CD4-positive, alpha-beta T cell treated with Interleukin-1 beta for 1 hour (primary cell): ENCODE measurements at regions not wholly inside any gene's neighbourhood (a gene's known extent, or its start where the extent isn't known, plus 50 kb on each side); places are given as distances from the start of the nearest gene placed in this dataset.
A peak's percentile ranks its signal among the peaks of the same experiment; 100 is the strongest.

Experiments
- DNase-seq, 2 donors: peaks; one replicate each; pipeline ENCODE4 v3.0.0-alpha.2; 2020 to 2022

DNA sequence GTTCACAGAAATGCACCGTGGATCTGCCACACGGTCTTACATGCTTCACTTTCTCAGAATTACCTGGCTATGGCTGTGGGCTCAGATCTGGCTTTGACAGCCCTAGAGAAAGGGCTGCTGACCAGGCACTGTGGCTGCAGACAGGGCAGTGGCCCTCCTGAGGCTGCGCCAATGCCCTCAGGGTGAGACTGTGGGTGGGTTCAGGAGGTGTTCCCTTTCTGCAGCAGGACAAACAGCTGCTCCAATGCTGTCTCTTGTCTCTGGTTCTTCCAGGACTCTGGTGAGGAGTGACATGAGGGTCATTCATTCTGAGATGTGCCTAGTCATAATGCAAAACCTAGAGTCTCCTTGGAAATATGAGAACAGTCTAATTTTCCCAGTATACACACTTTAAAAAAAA is 90.5 kb upstream of the SMIM21 start:
- DNase-seq, result no peak

DNA sequence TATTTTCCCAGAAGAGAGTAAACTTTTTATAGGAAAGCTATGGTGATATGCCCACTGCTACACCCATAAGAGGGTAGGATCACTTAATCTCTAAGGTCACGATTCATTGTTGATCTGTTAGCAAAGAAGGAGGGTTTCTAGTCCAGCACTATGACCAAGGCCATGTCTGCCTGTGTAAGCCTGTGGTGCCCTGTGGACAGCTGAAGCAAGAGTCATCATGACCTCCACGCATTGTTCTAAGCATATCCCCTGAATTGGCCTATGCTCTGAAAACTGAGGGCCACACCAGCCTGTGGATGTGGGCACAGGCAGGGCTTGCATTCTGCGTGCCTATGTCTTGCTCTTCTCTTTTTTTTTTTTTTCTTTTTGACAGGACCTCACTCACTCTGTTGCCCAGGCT is 89.8 kb upstream of the SMIM21 start:
- no peak for DNase-seq

DNA sequence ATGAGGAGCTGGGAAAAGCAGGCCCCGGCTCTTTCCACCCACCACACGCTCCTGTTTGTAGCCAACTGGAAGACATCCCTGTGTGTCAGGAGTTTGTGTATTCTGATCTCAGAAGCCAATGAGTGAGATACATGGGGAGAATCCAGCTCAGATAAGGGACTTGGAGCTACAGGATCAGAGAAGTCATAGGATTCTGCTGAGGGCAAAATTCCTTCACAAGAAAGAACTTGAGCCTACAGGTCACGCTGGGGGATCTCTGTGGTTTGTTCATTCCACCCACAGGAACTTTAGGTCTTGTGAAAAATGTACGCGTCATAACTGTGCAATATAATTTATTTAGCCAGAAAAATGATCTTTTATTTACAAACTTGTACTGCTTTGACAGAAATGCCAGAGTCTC is 80.1 kb upstream of the SMIM21 start:
- no peak for DNase-seq

DNA sequence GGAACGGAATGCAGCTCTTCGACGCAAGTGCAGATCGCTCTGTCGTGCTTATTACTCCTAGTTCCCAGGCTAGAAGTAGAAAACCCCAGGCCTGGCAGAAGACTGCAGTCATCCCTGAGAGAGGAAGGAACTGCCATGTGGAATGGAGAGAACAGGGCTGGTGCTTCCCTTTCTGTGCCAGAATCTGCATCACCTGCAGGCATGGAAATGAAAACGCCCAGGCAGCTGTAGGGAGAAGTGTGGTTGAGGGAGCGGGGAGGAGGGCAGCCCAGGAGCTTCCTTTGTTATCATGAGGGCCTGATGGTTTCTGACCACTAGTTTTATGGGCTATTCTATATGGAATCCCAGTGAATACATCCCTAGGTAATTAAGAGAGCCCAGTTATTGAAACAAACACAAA is 79.4 kb upstream of the SMIM21 start:
- no peak for DNase-seq

DNA sequence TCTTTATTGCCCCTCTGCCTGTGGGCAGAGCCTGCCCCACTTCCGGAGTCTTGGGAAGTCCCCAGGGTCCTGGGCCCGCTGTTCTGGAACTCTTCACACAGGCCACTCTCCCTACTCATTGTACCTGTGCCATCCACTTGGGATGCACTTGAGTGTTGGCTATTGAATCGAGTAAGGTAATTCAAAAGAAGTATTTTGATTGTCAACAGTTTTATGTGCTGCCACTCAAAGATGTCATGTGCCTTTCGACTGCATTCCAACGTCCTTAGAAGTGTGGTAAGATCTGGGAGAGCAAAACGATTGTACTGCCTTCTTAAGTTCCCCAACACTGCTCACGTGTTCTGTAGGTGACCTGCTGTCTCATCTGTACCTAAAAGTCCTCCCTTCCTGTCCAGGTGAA is 77.0 kb upstream of the SMIM21 start:
- DNase-seq, result no peak

DNA sequence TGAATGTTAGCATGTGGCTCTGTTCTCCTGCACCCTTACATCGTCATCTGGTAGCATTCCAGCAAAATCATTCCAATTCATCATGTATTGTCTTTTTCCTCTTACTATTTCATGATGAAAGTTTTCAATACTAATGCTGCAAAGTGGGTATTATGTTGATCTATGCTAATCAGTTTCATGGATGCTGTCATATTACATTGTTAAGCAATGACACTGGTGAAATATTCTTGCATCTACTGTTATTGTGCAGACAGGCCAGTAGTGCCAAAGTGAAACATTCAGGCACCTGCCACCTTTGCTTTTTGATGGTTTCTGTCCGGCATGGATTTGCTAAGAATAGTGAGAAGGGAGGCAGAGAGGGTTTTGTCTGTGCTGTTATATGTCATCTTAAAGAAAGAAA is 76.1 kb upstream of the SMIM21 start:
- DNase-seq, result no peak

DNA sequence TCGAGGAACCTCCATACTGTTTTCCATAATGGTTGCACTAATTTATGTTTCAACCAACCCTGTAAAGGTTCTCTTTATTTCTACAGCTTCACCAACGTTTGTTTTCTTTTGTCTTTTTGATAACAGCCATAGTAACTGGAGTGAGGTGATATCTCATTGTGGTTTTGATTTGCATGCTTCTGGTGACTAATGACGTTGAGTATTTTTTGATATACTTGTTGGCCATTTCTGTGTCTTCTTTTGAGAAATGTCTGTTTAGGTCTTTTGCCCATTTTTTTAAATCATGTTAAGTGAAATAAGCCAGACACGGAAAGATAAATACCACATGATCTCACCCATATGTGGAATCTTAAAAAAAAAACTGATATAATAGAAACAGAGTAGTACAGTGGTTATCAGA is 74.8 kb upstream of the SMIM21 start:
- no peak for DNase-seq

DNA sequence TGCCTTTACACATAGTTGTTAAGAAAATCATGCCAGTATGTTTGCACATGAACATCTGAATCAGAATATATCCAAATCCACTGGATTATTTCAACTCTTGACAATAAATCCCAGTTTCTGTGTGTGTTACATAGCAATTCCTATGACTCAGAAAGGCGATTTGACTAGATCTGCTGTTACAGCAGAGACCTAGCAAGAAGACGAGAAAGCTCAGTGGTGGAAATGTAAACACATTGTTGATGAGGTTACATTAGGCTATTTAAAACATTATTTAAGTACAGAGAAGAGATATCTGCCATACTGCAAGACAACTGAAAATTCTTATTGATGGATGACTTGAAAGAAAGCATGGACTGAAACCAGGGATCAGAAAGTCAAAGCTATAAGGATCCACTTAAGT is 73.0 kb upstream of the SMIM21 start:
- DNase-seq, result no peak

DNA sequence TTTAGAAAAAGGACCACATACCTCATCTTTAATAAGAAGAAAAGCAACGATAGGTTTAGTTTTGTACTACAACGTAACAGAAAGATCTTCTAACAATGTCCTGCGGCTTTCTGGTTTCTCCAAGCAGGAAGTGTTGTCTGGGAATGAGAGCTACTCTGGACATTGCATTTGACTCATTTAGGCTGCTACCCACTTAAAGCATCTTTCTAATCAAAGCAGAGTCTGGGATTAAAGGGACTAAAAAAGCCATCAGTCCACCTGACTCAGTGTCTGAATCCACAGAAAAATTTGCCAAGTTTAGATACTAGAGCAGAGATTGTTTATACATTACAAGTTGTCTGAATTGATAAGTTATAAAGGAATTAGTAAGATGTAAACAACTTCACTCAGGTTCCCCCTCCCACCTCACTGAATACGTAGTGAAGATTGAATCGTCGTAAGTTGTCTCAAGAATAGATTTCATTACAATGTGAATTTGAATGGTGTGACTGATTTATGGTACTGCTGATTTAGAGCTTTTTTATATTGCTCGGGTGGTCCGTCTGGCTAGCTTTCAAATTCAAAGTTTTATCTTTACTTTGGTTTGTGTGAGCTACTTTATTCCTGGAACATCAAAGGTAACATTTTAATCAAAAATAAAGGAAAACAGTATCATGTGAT is 70.2 kb upstream of the SMIM21 start:
- DNase-seq, result no peak

DNA sequence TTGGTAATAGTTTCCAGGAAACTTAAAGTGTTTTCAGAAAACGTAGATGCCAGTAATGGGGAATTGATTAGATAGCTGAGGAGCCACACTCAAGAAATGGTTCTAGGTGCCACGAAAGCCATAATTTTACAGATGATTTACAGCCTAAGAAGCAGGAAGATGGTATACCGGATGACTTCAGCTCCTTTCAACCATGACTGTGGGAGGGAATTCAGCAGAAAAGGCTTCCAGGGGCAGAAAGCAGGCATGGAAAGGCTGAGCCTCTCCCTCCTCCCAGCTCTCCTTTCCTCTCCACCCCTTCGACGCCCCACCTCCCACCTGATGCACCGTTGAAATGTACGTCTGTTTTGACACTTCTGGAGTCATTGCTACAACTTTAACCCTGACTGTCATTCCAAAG is 68.6 kb upstream of the SMIM21 start:
- no peak for DNase-seq

DNA sequence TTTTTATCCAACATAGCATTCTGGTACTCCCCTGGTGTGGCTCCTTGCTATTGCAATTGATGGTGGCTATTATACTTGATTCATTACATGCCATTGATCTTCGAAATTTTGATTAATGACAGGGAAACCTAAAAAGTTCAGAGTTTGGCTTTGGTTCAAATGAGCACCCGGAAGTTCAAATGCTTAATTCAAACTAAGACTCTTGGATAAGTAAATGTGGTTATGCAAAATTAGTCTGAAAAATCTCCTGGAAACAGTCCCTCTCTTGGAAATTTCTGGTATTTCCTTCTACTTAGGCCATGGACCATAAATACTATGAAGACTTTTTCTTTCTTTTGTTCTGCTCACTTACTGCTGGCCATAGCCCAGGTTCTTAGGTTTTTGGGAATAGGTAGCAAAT is 65.3 kb upstream of the SMIM21 start:
- DNase-seq, result no peak

DNA sequence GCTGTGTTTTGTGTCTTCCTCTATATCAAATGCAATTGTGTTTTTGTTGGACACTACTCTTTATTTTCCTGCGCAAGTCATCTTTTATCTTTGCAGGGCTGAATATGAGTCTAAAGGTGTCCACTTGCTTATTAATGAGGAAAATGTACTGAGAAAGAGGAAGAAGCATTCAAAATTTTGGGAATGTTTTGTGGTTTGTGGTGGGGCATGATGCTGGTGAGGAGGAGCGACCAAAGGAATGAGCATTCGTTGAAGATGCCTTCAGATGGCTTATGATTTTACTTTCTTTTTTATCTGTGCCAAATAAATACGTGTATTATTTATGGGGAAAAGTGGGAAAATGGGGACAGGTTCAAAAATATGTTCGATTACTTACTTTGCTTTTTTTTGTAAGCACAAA is 63.9 kb upstream of the SMIM21 start:
- no peak for DNase-seq

DNA sequence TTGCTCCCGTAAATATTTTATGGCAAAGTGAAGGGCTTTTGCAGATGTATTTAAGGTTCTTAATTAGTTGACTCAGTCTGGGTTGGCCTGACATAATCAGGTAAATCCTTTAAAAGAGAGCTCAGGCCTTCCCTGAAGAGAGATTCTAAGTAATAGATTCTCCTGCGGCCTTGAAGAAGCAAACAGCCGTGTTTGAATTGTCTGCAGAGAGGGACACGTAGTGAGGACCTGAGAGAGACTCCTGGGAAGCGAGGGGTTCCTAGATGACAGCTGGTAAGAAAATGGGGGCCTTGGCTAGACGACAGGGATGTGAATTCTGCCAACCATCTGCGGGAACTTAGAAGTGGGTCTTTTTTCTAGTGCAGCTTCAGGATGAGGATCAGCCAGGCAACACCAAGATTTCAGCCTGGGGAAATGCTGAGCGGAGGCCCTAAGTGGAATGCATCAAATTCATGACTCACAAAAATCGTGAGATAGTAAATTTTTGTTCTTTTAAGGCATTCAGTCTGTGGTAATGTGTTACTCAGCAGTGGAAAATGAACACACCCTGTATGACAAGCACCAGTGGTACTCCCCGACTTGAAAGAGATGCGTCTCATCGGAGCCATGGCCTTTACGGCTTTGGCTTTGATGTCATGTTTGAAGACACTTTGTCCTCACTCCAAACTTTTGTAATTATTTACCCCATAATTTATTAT is 62.1 kb upstream of the SMIM21 start:
- no peak for DNase-seq

DNA sequence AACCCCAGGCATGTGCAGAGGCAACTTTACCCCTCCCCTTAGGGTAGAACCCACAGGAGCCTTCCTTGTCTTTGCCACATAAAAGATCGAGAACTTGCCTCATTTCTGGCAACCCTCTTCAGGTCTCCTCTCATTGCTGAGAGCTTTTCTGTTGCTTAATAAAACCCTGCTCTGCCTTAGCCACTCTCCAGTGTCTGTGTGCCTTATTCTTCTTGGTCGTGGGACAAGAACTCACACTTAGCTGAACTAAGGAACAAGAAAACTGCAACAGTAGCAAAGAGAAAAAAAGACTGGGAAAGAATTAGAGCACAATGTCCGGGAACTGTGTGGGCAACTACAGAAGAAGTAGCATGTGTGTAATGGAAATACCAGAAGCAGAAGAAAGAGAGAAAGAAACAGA is 56.2 kb upstream of the SMIM21 start:
- no peak for DNase-seq

DNA sequence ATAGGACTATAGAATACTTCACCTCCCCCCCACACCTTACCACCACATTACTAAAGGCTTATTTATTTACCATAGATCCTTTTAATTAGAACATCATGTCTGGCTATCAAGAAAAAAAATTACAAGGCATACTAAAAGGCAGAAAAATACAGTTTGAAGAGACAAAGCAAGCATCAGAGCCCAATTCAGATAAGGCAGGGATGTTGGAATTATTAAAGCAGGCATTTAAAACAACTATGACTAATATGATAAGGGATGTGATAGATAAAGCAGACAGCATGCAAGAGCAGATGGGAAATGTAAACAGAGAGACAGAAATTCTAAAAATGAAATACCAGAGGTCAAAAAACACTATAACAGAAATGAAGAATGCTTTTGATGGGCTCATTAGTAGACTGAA is 55.4 kb upstream of the SMIM21 start:
- no peak for DNase-seq

DNA sequence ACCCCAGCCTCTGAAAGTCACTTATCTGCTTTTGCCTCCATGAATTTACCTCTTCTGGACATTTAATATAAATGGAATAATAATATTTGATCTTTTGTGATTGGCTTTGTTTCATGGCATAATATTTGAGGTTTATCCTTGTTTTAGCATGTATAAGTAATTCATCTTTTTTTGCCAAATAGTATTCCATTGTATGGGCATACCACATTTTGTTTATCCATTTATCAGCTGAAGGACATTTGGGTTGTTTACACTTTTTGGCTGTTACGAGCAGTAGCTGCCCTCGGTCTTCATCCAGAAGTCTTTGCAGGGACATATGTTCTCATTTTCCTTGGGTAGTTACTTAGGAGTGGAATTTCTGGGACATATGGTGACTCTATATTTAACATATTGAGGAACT is 53.0 kb upstream of the SMIM21 start:
- DNase-seq, result no peak

DNA sequence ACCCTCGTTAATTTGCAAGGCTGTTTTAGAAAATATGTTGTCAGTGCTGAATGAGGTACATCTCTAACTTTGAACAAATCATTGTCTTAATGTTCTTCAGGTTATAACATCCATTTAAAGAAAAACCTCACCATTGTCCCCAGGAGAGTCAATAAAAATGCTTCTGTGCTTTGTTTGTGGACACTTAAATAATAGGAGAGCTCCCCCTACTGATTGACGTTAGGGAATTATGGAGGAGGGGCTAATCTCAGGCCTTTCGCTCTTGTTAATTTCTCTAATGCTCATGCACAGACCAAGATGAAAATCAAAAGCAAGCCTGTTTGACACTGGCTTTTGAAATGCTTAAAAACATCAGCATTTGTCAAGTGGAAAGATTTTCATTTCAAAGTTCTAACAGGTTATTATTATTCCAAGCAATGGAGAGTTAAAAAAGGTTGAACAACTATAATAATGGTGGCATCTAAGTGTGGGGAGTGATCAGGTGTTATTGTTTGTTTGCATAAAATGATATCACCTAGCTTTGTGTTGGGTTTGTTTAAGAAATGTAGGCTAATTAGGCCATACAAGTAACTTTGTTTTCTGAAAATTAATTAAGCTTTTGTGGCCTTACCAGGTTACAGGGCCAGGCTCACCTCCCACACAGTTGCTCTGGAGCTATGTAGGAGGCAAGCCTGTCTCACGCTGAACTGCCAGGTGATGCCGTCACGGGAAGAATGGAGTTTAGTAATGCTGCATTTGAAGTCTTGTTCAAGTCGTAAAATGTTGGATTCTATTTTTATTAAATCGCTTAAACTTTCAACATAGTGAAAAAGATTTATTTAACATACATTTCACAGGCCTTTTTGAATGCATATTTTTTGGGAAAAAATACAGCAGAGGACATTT is 51.7 kb upstream of the SMIM21 start:
- peak in 1 of 2 donors; percentile 54 for DNase-seq

DNA sequence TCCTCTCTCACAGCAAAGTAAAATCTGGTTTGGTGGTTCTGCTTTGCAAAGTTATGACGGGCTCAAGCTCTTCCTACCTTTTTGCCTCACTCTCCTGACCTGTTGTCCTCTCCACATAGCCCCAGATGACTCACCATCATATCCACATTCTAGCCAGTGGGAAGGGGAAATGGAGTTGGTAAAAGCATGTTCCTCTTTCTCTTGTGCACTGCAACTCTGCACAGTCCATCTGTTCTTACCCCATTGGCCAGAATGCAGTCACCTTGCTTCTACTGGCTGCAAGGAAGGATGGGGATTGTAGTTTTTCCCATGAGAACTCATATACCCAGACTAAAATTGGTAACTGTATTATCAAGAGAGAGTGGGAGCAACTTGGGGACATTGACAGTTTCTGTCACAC is 50.4 kb upstream of the SMIM21 start:
- peak in 1 of 2 donors; percentile 11 for DNase-seq
